ENCODE measurements at regions not wholly inside any gene's neighbourhood (a gene's known extent, or its start where the extent isn't known, plus 50 kb on each side); places are given as distances from the start of the nearest gene placed in this dataset.

DNA sequence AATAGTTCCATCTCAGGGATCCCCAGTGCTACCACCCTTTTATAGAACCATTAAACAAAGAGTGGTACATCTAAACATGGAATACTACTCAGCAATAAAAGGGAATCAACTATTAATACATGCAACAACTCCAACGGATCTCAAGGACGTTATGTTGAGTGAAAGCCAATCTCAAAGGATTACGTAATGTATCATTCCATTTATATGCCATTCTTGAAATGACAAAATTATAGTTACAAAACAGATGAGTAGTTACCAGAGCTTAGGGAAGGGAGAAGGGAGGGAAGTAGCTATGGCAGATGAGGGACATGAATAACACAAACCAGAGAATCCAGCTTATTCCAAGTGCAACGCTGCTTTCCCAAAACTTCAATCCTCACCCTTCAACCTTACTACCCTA is 69.5 kb downstream of the ACTL7B start:
- FAIRE-seq, result no peak
- CTCF ChIA-PET, result interaction anchor here (0.9 kb wide), 1 partner anchor 370 kb away, joined by 4 read pairs; no protein-coding TSS in a partner anchor

More for the DNA sequence above, 69.5 kb downstream of the ACTL7B start:
- POLR2A ChIA-PET, result no interaction called here
- intact Hi-C loops (cut with micrococcal nuclease) (no loop called here), dilution Hi-C loops (cut with MboI; ENCODE audit: extremely low pct_ligation_motif_present, low sequenced_read_pairs) (no loop called here)
- H3K9ac ChIP-seq (replicated peaks; ENCODE audit: extremely low read depth, insufficient read depth, low read length), result no peak overlapping the region
- no peaks in the 10 kb centered on the region for H3K79me2 ChIP-seq (ENCODE audit: control insufficient read depth, insufficient read depth, low read length)
- H3K4me3 ChIP-seq (replicated peaks in 1 of 3; ENCODE audit: insufficient read depth in 1 of 3, low read depth in 1 of 3, low read length in 3 of 3), result no peak overlapping the region
- H3K9me3 ChIP-seq (replicated peaks; ENCODE audit: control insufficient read depth, insufficient read depth, low read length), result no peaks in the 10 kb centered on the region
- DNase-seq (ENCODE audit: low read depth, low spot score), result no peak
- BruUV-seq (replicated peaks), result no TSS peak
- no peaks in the 10 kb centered on the region for H4K20me1 ChIP-seq (replicated peaks; ENCODE audit: control insufficient read depth, extremely low read depth, insufficient read depth, low read length)
- TF ChIP-seq GATA2 (IDR thresholded peaks at IDR 0.05; ENCODE audit: insufficient read depth, insufficient read length, low read depth, low read length) (no peak), FOS (IDR thresholded peaks at IDR 0.05; ENCODE audit: borderline replicate concordance, insufficient read depth, low read length) (no peak), CTCF (IDR thresholded peaks at IDR 0.05; ENCODE audit: extremely low read depth in 1 of 2, insufficient read depth in 1 of 2, low read depth in 1 of 2, low read length in 2 of 2) (no peak), POLR2A (IDR thresholded peaks at IDR 0.05; ENCODE audit: low read depth, low read length) (no peak), EZH2 (IDR thresholded peaks at IDR 0.05; ENCODE audit: borderline replicate concordance, low read depth, low read length, severe bottlenecking) (no peak), JUN (IDR thresholded peaks at IDR 0.05; ENCODE audit: borderline replicate concordance, insufficient read depth, insufficient read length, low read depth) (no peak), MYC (IDR thresholded peaks at IDR 0.05; ENCODE audit: low read depth, low read length) (no peak), POLR2AphosphoS5 (IDR thresholded peaks at IDR 0.05; ENCODE audit: insufficient read depth, low read depth, low read length) (no peak)
- TF ChIP-seq, protein P1, sequence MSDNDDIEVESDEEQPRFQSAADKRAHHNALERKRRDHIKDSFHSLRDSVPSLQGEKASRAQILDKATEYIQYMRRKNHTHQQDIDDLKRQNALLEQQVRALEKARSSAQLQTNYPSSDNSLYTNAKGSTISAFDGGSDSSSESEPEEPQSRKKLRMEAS (IDR thresholded peaks at IDR 0.05; ENCODE audit: insufficient read depth, insufficient read length), result no peak
- peaks cover 2 to 4% of the 10 kb centered on the region in 2 experiments for H3K27me3 ChIP-seq (ENCODE audit: control insufficient read depth in 2 of 2, insufficient read depth in 2 of 2, low read length in 2 of 2)
- no peak overlapping the region for H3K27ac ChIP-seq (ENCODE audit: insufficient read depth, low read depth, low read length)
- H3K36me3 ChIP-seq (ENCODE audit: control insufficient read depth in 2 of 2, extremely low read depth in 1 of 2, insufficient read depth in 2 of 2, low read length in 2 of 2), result no peaks in the 10 kb centered on the region
- no peak overlapping the region for H3K4me2 ChIP-seq (ENCODE audit: insufficient read depth, low read length)
- H2AFZ ChIP-seq (ENCODE audit: low read depth, low read length), result no peak overlapping the region
- no peaks in the 10 kb centered on the region for H3K9me1 ChIP-seq (replicated peaks; ENCODE audit: control insufficient read depth, extremely low read depth, insufficient read depth, low read length)
- H3K4me1 ChIP-seq (ENCODE audit: control insufficient read depth, extremely low read depth, insufficient read depth, low read length), result no peaks in the 10 kb centered on the region

Measured in endothelial cell of umbilical vein (primary cell).